ENCODE measurements at regions not wholly inside any gene's neighbourhood (a gene's known extent, or its start where the extent isn't known, plus 50 kb on each side); places are given as distances from the start of the nearest gene placed in this dataset.

GRCh38 chr18:57087644-57088376, 59.1 kb upstream of the BOD1L2 start:
- no peaks in the 10 kb centered on the region for H3K4me1 ChIP-seq (ENCODE audit: control insufficient read depth, insufficient read depth, low read length)
- BruUV-seq (replicated peaks): no TSS peak
- H3K9me3 ChIP-seq (ENCODE audit: control insufficient read depth, insufficient read depth, low read depth, low read length): no peaks in the 10 kb centered on the region
- no peak for TF ChIP-seq POLR2AphosphoS5 (IDR thresholded peaks at IDR 0.05; ENCODE audit: low read depth, low read length)
- no peak for TF ChIP-seq TCF7L2 (IDR thresholded peaks at IDR 0.05; ENCODE audit: low read depth, low read length)
- intact Hi-C loops (cut with micrococcal nuclease; ENCODE audit: unreplicated experiment): no loop called here
- ATAC-seq: no peak
- H3K27ac ChIP-seq (ENCODE audit: low read length): no peak overlapping the region
- DNase-seq (ENCODE audit: low read depth, low spot score): no peak
- H3K36me3 ChIP-seq (ENCODE audit: control insufficient read depth, insufficient read depth, low read length): no peaks in the 10 kb centered on the region
- no peak overlapping the region for H3K4me3 ChIP-seq (ENCODE audit: low read depth in 2 of 2, low read length in 2 of 2)
- in situ Hi-C loops (cut with HindIII; ENCODE audit: low pct_unique_long_range_greater_than_20kb, low sequenced_read_pairs): no loop called here
- ChIA-PET POLR2A (no interaction called here), CTCF (no interaction called here)
- H3K27me3 ChIP-seq (ENCODE audit: control insufficient read depth, insufficient read depth, low read length): no peaks in the 10 kb centered on the region

GRCh38 chr18:57088883-57089282, 58.0 kb upstream of the BOD1L2 start:
- Histone ChIP-seq H3K4me3 (ENCODE audit: low read depth in 2 of 2, low read length in 2 of 2) (no peak overlapping the region), H3K27me3 (ENCODE audit: control insufficient read depth, insufficient read depth, low read length) (no peaks in the 10 kb centered on the region), H3K9me3 (ENCODE audit: control insufficient read depth, insufficient read depth, low read depth, low read length) (no peaks in the 10 kb centered on the region), H3K27ac (ENCODE audit: low read length) (no peak overlapping the region), H3K4me1 (ENCODE audit: control insufficient read depth, insufficient read depth, low read length) (no peaks in the 10 kb centered on the region), H3K36me3 (ENCODE audit: control insufficient read depth, insufficient read depth, low read length) (no peaks in the 10 kb centered on the region)
- POLR2A ChIA-PET: no interaction called here
- in situ Hi-C loops (cut with HindIII; ENCODE audit: low pct_unique_long_range_greater_than_20kb, low sequenced_read_pairs): no loop called here
- BruUV-seq (replicated peaks): no TSS peak
- intact Hi-C loops (cut with micrococcal nuclease; ENCODE audit: unreplicated experiment): no loop called here
- DNase-seq (ENCODE audit: low read depth, low spot score): no peak
- CTCF ChIA-PET: no interaction called here
- TF ChIP-seq CTCF (IDR thresholded peaks at IDR 0.05): no peak
- no peak for TF ChIP-seq TCF7L2 (IDR thresholded peaks at IDR 0.05; ENCODE audit: low read depth, low read length)
- no peak for TF ChIP-seq SIN3A (IDR thresholded peaks at IDR 0.05; ENCODE audit: borderline replicate concordance, insufficient read depth, low read depth, low read length)
- ATAC-seq: no peak

GRCh38 chr18:57089702-57090101, 57.2 kb upstream of the BOD1L2 start:
- Histone ChIP-seq H3K36me3 (ENCODE audit: control insufficient read depth, insufficient read depth, low read length) (no peaks in the 10 kb centered on the region), H3K27ac (ENCODE audit: low read length) (no peak overlapping the region), H3K4me1 (ENCODE audit: control insufficient read depth, insufficient read depth, low read length) (no peaks in the 10 kb centered on the region), H3K9me3 (ENCODE audit: control insufficient read depth, insufficient read depth, low read depth, low read length) (no peaks in the 10 kb centered on the region), H3K27me3 (ENCODE audit: control insufficient read depth, insufficient read depth, low read length) (no peaks in the 10 kb centered on the region), H3K4me3 (ENCODE audit: low read depth in 2 of 2, low read length in 2 of 2) (no peak overlapping the region)
- ATAC-seq (no peak), DNase-seq (ENCODE audit: low read depth, low spot score) (no peak)
- POLR2A ChIA-PET: no interaction called here
- BruUV-seq (replicated peaks): no TSS peak
- CTCF ChIA-PET: no interaction called here
- no peak for TF ChIP-seq TCF7L2 (IDR thresholded peaks at IDR 0.05; ENCODE audit: low read depth, low read length)
- no peak for TF ChIP-seq SIN3A (IDR thresholded peaks at IDR 0.05; ENCODE audit: borderline replicate concordance, insufficient read depth, low read depth, low read length)
- in situ Hi-C loops (cut with HindIII; ENCODE audit: low pct_unique_long_range_greater_than_20kb, low sequenced_read_pairs): no loop called here
- intact Hi-C loops (cut with micrococcal nuclease; ENCODE audit: unreplicated experiment): no loop called here

GRCh38 chr18:57091231-57091630, 55.7 kb upstream of the BOD1L2 start:
- Histone ChIP-seq H3K27ac (ENCODE audit: low read length) (no peak overlapping the region), H3K36me3 (ENCODE audit: control insufficient read depth, insufficient read depth, low read length) (no peaks in the 10 kb centered on the region), H3K9me3 (ENCODE audit: control insufficient read depth, insufficient read depth, low read depth, low read length) (no peaks in the 10 kb centered on the region), H3K4me3 (ENCODE audit: low read depth in 2 of 2, low read length in 2 of 2) (no peak overlapping the region), H3K27me3 (ENCODE audit: control insufficient read depth, insufficient read depth, low read length) (no peaks in the 10 kb centered on the region), H3K4me1 (ENCODE audit: control insufficient read depth, insufficient read depth, low read length) (no peaks in the 10 kb centered on the region)
- intact Hi-C loops (cut with micrococcal nuclease; ENCODE audit: unreplicated experiment) (no loop called here), in situ Hi-C loops (cut with HindIII; ENCODE audit: low pct_unique_long_range_greater_than_20kb, low sequenced_read_pairs) (no loop called here)
- TF ChIP-seq SIN3A (IDR thresholded peaks at IDR 0.05; ENCODE audit: borderline replicate concordance, insufficient read depth, low read depth, low read length) (no peak), CTCF (IDR thresholded peaks at IDR 0.05) (no peak), REST (IDR thresholded peaks at IDR 0.05; ENCODE audit: insufficient read depth in 1 of 2, low read depth in 2 of 2, low read length in 1 of 2) (no peak), TCF7L2 (IDR thresholded peaks at IDR 0.05; ENCODE audit: low read depth, low read length) (no peak), POLR2AphosphoS5 (IDR thresholded peaks at IDR 0.05; ENCODE audit: low read depth, low read length) (no peak)
- ATAC-seq: no peak
- no TSS peak for BruUV-seq (replicated peaks)
- POLR2A ChIA-PET: no interaction called here
- DNase-seq (ENCODE audit: low read depth, low spot score): no peak
- CTCF ChIA-PET: no interaction called here

All from Panc1 (cell line).